ENCODE measurements at regions not wholly inside any gene's neighbourhood (a gene's known extent, or its start where the extent isn't known, plus 50 kb on each side); places are given as distances from the start of the nearest gene placed in this dataset.

DNA sequence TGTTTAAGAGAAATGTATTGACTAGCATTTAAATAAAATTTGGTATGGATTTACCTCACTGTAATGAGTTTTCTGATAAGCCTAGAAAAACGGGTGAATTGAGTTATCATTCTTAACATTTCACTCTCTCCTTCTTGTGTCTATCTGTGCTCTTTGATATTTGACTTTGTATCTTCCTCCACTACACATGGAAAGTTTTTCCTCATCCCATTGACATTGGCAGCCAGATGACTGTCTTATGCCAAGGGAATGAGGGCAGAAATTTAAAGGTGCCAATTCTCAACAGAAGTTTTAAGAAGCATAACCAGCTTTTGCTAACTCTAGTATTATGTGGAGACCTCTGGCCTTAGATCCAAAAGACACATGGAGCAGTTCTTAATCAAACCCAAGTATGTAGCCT lies 376.6 kb downstream of the DSEL start:
- TF ChIP-seq, protein P1, sequence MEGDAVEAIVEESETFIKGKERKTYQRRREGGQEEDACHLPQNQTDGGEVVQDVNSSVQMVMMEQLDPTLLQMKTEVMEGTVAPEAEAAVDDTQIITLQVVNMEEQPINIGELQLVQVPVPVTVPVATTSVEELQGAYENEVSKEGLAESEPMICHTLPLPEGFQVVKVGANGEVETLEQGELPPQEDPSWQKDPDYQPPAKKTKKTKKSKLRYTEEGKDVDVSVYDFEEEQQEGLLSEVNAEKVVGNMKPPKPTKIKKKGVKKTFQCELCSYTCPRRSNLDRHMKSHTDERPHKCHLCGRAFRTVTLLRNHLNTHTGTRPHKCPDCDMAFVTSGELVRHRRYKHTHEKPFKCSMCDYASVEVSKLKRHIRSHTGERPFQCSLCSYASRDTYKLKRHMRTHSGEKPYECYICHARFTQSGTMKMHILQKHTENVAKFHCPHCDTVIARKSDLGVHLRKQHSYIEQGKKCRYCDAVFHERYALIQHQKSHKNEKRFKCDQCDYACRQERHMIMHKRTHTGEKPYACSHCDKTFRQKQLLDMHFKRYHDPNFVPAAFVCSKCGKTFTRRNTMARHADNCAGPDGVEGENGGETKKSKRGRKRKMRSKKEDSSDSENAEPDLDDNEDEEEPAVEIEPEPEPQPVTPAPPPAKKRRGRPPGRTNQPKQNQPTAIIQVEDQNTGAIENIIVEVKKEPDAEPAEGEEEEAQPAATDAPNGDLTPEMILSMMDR (IDR thresholded peaks at IDR 0.05; ENCODE audit: low read length): no peak
- no peak for TF ChIP-seq EZH2 (IDR thresholded peaks at IDR 0.05; ENCODE audit: borderline replicate concordance, low read length)
